HT-29 (cell line): ENCODE measurements at regions not wholly inside any gene's neighbourhood (a gene's known extent, or its start where the extent isn't known, plus 50 kb on each side); places are given as distances from the start of the nearest gene placed in this dataset.

ENCODE experiments used
- DNase-seq: peaks from one replicate; pipeline ENCODE4 v3.0.0-alpha.2; 2015; ENCODE audit warnings: low spot score

DNA sequence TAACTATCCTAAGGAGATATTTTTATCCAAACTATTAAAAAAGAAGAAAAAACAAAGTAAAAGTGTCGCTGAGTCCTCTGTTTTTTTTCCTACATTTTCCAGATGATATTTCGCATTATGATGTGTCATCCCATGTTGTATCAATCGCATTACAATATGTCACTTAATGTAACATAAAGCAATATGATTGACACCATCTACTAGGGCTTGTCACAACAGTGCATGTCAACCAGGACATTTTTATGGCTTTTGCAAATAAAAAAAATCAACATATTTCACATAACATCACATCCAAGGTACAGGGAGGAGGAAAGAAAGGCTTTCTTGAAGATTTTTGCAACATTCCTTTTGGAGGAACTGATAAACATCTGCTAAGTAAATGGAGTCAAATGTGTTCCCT, 308.9 kb downstream of the ETAA1 start:
- no peak for DNase-seq

DNA sequence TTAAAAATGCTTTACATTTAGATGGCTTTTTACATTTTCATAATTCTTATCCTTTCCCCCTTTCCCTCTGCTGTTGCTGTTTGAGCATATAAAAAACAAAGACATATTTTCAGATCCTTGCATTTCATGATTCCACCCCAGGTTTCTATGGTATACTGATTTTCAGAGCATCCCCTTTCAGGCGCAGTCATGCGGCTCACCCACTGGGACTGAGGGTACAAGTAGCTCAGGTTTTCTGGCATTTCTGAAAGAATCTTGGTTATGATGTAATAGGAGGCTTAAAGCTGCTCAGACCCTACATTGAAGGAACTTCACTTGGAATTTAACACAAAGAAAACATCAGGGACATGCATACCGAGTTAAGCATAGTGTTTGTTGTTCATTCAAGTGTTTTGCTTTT, 310.8 kb downstream of the ETAA1 start:
- DNase-seq = no peak

DNA sequence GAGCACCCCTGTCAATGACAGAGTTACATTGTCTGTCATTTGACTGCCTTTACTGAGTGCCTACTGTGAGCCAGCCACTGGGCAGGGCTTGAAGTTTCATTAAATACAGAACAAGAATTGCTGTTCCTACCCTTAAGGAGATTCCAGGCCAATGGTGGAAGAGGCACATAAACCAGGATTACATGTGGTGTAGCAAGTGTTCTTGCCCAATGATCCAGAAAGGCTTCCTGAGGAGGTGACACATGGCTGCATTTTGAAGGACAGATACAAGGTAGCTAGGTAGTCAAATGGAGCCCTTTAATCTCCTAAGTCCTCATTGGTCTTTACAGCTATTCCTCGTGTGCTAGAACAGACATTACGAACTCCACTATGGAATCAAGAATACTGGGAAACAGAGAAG, 312.7 kb downstream of the ETAA1 start:
- no peak for DNase-seq

DNA sequence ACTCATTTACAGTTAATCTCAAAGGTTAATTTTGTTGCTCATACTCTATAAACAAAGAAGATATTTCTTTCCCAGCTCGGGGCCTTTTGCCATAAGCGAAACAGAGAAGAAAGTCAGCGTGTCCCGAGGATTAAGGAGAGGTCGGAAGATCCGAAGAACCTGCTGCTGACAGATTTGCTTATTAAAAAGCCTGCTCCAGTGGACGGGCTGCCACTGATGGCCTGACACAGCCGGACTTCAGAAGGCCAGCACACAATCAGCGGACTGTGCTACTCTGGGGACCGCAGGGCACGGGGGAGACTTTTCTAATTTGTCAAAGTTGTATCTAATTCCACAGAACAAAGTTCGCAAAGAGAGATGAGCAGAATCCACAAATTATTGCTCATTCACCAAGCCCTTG, 315.4 kb downstream of the ETAA1 start:
- DNase-seq = no peak

DNA sequence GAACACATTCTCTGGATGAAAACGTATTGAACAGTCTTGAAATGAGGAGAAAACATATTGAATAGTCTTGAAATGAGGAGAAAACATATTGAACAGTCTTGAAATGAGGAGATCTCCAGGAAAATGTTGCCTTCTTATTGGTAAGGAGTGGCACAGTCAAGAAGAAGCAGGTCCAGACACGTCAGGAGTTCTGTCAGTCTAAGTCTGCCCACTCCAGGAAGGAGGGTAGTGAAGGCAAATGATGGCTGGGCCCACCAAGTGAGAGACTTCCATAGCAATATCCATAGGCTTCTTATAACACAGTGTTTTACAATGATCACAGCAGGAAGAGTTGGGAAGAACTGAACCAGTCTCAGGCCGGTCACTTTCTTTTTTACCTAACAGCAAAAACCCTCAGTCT, 316.2 kb downstream of the ETAA1 start:
- no peak for DNase-seq

DNA sequence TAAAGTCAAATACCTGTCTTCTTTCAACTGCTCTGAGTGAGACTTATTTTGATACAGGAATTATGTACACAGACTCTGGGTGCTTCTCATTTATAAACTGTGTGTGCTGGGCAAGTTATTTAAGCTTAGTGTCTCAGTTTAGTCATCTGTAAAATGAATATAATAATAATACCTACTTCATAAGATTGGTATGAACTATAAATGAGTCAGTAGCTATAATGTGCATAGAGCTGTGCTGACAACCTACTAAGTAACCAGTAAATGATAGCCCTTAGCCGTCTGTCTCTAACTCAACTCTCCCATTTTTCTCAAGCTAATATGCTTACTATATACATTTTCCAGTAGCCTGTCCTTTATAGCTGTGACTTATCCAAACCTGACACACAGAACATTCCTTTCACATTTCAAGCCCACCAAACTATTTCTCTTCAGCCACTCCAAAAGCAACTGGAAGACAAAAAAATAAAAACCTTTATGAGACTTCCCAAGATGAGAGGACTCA, 319.8 kb downstream of the ETAA1 start:
- no peak for DNase-seq

DNA sequence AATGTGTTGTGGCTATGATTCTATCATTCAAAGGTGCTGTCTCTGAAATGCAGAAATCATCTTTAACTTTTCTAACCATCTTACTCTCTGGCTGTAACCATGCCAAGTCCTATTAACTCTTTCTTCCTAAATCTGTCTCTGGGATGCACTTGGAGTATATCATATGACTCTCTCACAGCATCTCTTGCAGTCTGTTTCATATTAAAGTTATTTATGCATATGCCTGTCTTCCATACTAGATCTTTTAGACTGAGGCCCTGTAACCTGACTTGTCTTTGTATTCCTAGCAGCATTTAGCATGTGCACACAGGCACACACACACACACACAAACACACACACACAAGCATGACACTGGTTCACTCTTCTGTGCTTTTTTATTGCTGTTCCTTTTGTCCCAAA, 320.6 kb downstream of the ETAA1 start:
- DNase-seq = no peak

DNA sequence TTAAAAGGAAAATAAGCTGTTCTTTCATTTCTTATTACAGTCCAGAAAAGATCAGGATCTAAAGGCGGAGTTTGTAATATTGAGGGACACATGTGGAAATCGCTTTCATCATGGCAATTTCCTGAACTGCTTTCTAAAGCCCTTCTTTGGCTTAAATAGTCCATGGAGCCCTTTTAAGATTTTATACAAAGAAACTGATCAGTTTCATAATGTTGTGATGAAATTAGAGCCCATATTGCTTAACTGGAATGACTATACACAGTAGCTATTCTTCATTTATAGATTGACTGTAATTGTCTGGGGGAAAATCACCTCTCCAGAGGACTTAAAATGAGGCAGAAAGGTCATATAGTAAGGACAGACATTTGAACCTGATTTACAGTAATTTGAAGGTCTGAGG, 322.2 kb downstream of the ETAA1 start:
- no peak for DNase-seq

DNA sequence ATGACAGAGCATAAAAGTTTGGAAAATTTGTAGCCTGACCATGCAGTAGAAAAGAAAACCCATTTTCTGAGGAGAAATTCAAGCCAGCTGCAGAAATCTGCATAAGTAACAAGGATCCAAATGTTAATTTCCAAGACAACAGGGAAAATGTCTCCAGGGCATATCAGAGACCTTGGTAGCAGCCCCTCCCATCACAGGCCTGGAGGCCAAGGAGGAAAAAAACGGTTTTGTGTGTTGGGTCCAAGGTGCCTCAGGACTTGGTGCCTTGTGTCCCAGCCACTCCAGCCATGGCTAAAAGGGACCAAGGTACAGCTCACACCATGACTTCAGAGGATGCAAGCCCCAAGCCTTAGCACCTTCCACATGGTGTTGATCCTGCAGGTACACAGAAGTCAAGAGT, 324.4 kb downstream of the ETAA1 start:
- no peak for DNase-seq

DNA sequence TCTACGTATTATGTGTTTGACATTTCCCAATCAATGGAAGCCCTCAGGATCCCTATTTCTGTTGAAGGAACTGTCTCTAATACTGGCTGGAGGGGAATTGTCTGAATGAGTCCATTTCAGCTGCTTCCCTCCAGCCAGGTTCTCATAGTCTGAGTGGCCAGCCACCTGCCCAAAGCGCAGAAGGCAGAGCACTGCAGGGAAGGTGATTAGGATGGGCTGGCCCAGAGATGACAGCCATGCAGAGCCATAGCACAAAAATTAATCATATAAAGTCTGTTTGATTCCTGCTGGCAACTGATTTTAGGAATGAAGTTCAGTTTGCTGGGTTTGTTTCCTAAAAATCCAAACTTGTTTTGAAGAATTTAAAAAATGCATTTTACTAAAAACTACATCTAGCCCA, 327.1 kb downstream of the ETAA1 start:
- no peak for DNase-seq

DNA sequence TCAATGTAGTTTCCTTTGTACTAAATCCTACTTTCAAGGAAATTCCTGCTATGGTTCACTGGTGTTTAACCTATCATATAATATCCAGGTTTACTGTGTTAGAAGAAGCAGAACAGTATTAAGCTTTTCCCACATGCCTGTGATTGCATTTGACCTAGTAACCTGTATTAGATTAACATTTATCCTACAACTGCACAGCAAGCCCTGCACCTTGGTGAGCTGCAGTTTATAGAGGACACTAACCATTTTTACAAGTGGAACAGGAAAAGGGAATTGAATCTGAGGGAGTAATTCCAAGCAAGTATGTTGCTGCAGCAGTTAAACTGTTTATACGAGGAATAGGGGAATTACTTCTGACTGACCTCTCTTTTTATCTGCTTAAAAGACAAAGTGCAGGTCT, 328.6 kb downstream of the ETAA1 start:
- DNase-seq = peak; percentile 16

DNA sequence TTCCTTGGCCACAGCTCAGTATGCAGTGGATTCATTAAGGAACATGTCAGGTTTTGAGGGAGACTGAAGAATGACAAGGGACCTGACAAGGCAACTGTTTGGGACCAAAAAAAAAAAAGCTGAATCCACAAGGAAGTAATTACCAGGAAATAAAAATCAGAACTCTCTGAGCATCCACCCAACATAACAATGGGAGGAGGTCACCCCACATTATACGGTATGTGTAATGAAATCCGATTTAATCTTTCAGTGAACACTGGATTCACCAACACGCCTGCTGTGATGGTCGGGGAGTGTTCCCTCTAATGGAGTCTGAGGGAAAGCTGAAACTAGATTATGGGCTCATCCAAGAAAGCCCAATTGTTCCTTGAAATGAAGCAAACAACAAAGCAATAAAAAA, 329.3 kb downstream of the ETAA1 start:
- DNase-seq = peak; percentile 61

DNA sequence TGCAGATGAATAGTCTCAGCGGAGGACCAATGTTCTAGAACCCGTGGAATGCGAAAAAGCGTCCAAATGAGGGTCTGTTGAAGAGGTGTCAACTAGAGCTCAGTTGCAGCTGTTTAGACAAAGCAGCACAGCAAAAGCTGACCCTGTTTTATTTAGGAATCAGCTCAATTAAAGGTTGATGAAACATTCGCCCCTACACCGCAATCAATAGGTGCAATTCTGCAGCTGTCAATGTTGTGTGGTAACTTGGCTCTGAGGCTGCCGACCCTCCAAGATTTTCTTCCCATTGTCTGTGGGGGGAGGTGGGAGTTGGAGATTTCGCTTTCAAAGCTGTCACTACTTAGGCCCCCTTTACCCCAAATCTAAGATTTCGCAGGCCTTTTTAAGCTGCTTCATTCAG, 330.0 kb downstream of the ETAA1 start:
- no peak for DNase-seq

DNA sequence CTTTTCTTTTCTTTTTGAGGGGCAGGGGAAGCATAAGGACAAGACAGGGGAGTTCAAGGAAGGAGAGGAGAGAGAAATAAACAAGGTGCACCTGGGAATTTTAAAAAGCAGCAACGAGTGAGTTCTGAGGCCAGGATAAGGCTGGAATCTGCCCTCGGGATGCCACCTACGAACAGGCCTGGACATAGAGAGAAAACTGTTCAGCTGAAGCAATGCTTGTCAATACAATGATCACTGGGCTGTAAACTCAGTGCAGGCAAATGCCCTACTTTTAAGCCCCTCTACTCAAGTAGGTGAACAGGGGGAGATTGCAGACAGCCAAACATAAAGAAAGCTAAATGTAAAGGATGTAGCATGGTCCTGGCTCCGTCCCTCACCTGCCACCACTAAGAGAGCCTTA, 330.5 kb downstream of the ETAA1 start:
- no peak for DNase-seq

DNA sequence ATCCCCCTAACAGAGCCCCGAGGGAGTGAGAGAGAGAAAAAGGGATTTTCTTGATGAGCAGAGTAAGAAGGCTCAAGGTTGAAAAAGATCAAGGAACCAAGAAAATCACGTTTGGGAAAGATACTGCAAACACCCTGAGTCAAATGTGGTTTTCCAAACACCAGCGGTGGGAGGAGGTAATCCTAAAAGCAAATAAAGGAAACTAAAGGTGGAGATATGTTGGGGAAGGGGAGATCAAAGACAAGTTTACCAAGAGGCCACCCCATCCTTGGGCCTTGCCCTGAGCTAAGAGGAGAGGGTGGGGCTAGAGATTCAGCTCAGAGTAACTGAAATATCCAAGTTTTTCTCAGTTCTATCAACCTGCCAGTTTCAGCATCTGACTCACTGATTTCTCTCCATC, 332.3 kb downstream of the ETAA1 start:
- no peak for DNase-seq

DNA sequence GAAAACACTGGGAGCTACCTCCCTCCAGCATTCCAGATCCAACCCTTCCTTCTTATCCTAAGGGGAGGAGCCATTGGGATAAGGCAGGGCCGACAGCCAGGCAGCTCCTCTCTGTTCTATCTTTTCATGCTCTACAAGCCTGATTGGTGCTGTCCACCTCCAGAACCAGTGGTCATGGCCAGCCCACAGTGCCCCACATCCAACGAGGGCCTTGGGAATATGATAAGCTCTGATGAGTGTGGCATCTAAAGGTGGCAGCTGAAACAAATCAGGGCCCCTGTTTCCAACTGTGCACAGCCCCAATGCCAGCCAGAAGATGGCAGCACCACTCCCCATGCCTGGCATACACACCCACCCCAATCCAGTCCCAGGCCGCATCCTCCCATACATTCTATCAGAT, 329.3 kb downstream of the C1D start:
- peak; percentile 46 for DNase-seq

DNA sequence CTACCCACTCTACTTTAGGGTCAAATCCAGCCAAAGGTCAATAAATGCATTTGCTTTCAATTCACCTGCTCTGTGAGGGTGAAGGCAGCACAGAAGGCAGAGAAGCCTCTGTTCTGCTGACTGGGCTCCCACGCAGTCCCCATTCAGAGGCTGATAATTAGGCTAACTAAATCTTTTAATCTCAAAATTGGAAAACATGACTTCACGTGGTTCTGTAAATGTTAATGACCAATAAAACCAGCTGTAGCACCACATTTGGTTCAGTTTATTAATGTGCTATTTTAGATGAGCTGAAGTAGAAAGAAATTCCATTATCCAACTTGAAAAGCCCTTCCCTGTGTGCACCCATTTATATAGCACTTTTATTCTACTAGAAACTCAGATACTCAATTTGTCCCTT, 310.6 kb downstream of the C1D start:
- no peak for DNase-seq

DNA sequence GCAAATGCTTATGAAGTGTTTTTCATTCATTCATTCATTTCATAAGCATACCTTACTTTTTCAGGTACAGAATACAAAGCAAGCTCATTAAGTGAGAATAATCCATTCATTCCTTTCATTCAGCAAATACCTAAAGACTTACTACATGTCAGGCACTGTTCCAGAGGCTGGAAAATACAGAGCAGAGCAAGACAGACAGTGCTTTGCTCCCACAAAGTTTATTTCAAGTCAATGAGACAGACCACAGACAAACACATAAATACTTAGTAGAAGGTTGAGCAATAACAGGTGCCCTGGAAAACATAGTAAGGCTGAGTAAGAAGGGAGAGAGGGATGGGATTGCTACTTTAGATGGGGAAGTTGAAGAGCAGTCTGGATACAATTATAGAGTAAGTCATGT, 309.8 kb downstream of the C1D start:
- no peak for DNase-seq

DNA sequence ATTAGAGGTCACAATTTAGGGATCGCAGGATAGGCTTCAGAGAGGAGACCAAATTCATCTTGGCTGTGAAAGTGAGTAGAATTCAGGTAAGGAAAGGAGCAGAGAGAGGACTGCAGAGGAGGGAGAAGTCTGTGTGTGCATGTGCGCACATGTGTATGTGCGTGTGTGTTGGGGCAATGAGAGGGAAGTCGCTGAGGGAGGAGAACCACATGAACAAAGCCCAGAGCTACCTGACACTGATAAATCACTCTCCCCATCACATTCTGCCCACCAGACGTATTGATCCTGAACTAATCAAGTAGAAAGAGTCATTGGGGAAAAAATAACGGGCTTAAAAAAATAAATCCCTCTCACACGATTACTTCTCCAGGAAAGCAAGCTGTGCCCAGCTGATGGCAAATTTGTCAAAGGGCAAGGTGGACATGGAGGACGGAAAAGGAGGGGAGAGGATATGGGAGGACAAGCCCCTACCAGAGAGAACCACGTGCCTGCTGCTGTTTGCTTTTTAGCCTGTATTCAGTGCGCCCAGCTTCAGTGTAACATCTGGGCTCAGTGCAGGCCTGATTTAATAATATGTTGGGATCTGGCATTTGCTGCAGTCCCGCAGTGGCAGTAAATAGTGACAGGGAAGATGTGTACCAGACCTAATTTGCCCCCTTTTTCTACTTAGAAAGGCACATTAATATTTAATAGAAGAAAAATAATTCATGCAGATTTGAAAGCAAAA, 307.5 kb downstream of the C1D start:
- no peak for DNase-seq

DNA sequence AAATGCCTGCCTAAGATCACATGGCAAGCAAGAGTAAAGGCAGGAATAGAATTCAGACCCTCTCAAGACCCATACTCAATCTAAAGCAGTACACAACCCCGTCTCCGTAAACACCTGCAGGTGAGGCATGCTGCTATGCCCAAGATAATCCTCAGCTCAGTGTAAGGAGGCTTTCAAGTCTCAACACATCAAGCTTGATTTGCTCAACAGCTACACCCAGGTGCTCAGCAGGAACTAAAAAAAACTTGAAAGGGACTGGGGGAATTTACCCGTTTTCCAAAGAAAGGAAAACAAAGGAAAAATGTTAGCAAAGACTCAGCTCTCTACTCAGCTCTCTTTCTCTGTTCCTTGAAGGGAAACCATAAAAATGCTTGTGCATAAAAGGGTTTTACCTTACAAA, 301.8 kb downstream of the C1D start:
- DNase-seq = no peak

DNA sequence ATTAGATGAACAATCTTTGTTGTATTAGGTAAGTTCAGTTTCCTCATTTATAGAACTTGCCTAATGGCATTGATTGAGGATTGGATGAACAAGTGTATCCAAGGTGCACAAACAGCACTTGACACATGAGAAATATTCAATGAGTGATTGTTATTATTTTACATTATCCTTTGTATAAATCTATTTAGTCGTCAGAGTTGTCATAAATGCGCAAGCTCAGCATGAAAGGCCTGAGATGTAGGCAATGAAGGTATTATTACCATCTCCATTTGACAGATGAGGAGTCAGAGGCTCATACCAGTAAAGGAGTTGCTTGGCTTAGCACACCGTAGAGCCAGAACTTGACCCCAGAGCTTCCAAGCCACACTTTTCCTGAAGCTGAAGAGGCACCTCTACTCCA, 291.4 kb downstream of the C1D start:
- no peak for DNase-seq

DNA sequence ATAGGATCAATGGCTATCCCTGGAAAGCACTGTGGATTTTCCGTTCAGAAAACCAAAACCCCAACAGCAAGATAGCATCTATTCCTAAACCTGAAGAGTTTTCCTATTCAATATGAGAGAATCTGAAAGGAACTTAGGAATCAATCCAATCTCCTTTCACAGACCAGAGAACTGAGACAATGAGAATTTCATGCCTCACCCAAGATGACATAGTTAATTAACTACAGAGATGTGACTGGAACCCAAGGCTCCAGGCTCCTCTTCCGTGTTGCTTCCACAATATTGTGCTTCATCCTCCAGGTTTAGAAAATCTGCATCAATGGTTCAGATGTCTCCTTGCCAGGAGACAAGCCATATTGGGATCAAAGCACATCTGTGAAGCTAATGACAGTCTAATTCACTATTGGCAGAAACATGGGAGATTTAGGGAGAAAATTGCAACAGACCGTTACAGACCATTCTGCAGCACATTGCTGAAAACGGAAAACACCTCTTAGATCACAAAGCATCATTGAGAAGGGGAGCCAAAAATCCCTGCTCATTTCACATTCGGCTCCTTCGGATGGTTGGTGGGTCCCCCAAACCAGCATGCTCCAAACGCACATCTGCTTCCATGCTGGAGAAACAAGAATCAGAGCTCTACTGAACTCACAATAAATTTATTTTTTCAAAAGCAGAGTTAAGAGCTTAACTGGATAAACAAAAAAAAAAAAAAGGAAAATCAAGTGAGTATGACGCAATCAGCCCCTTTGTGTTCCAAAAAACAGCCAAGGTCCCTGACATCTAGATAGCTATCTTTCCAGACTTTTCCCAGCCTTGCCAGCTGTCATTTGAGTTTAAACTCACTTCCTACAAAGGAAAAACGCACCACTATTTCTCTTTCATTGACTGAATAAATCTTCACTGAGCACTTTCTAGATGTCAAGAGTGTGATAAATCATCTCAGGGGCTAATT, 290.3 kb downstream of the C1D start:
- no peak for DNase-seq

DNA sequence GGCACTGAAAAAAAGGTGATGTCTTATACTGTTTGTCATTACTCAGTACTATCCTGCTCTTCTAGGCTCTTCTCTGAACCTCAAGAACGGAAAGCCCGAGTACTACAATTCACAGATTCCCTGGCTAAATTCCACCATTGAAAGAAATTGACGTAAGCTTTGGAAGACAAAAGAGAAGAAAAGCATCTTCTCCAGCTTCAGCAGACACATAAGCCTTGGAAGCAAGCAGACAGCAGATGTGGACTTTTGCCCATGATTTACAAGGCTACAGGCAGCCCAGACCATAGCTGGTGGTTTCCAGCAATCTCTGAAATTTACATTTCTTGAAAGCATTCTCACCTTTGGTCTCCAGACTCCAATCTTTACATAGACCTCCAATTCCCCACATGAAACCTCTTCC, 289.0 kb downstream of the C1D start:
- no peak for DNase-seq
